HEK293 (cell line): ENCODE measurements at regions not wholly inside any gene's neighbourhood (a gene's known extent, or its start where the extent isn't known, plus 50 kb on each side); places are given as distances from the start of the nearest gene placed in this dataset.

Source experiments
- CTCF ChIA-PET: fragments of 350-600 bp; formaldehyde crosslinking; extraction: SDS; loops from one replicate; lab custom pipeline; 2021; ENCODE audit warnings: antibody characterized with exemption; lab: Yijun Ruan, JAX
- POLR2A ChIA-PET: fragments of 300-600 bp; formaldehyde crosslinking; extraction: SDS; loops from one replicate; lab custom pipeline; 2020; ENCODE audit warnings: antibody characterized with exemption, inconsistent platforms; lab: Yijun Ruan, JAX
- H3K27ac ChIP-seq: fragments of 200-500 bp; sonication (Bioruptor generic); 2 replicates; pipeline ENCODE4 v1.5.1; 2014; ENCODE audit warnings: low read depth, low read length, control low read depth, inconsistent platforms; ENCODE audit errors: extremely low read depth
- H3K36me3 ChIP-seq, 2 experiments: fragments of 200-500 bp in 1 of 2; sonication (Bioruptor generic) in 1 of 2; 1 replicate in 1 of 2; 2 replicates in 1 of 2; pipeline ENCODE4 v1.5.1; 2014 to 2017; ENCODE audit warnings: inconsistent platforms in 2 of 2, low read length in 2 of 2; ENCODE audit not compliant: control insufficient read depth in 2 of 2, insufficient read depth in 1 of 2
- H3K4me1 ChIP-seq: fragments of 200-500 bp; sonication (Bioruptor generic); 2 replicates; pipeline ENCODE4 v1.5.1; 2014; ENCODE audit warnings: mild to moderate bottlenecking, low read length, inconsistent platforms; ENCODE audit not compliant: control insufficient read depth, insufficient read depth
- H3K4me3 ChIP-seq: 2 replicates; pipeline ENCODE4 v1.5.1; 2011; ENCODE audit warnings: low read depth, mild to moderate bottlenecking, control low read depth, low read length, moderate library complexity
- H3K9me3 ChIP-seq: fragments of 200-500 bp; sonication (Bioruptor generic); 2 replicates; pipeline ENCODE4 v1.5.1; 2014; ENCODE audit warnings: low read depth, low read length, inconsistent platforms; ENCODE audit not compliant: control insufficient read depth, insufficient read depth
- GLIS1 ChIP-seq: fragments of 450-650 bp; formaldehyde crosslinking; IDR thresholded peaks from 2 replicates; pipeline ENCODE4 v1.5.1; 2016; ENCODE audit warnings: missing biosample characterization, missing genetic modification characterization
- MYNN ChIP-seq: fragments of 450-650 bp; formaldehyde crosslinking; IDR thresholded peaks from 2 replicates; pipeline ENCODE4 v1.5.1; 2016; ENCODE audit warnings: missing biosample characterization, missing genetic modification characterization, borderline replicate concordance
- YY2 ChIP-seq: fragments of 450-650 bp; formaldehyde crosslinking; IDR thresholded peaks from 2 replicates; pipeline ENCODE4 v1.5.1; 2016; ENCODE audit warnings: missing biosample characterization, missing genetic modification characterization
- ZBTB1 ChIP-seq: fragments of 450-650 bp; formaldehyde crosslinking; IDR thresholded peaks from 2 replicates; pipeline ENCODE4 v1.5.1; 2016; ENCODE audit warnings: missing biosample characterization, missing genetic modification characterization
- ZBTB48 ChIP-seq: fragments of 450-650 bp; formaldehyde crosslinking; IDR thresholded peaks from 2 replicates; pipeline ENCODE4 v1.5.1; 2016; ENCODE audit warnings: missing biosample characterization, missing genetic modification characterization
- ZFP41 ChIP-seq: fragments of 450-650 bp; formaldehyde crosslinking; IDR thresholded peaks from 2 replicates; pipeline ENCODE4 v1.5.1; 2016; ENCODE audit warnings: missing biosample characterization, missing genetic modification characterization, borderline replicate concordance
- ZNF16 ChIP-seq: fragments of 450-650 bp; formaldehyde crosslinking; IDR thresholded peaks from 2 replicates; pipeline ENCODE4 v1.5.1; 2016; ENCODE audit warnings: low read depth, missing biosample characterization, missing genetic modification characterization
- ZNF280C ChIP-seq: fragments of 450-650 bp; formaldehyde crosslinking; IDR thresholded peaks from 2 replicates; pipeline ENCODE4 v1.5.1; 2016; ENCODE audit warnings: missing biosample characterization, missing genetic modification characterization
- ZNF280D ChIP-seq: fragments of 450-650 bp; formaldehyde crosslinking; IDR thresholded peaks from 2 replicates; pipeline ENCODE4 v1.5.1; 2016; ENCODE audit warnings: missing biosample characterization, missing genetic modification characterization
- ZNF354C ChIP-seq: fragments of 450-650 bp; formaldehyde crosslinking; IDR thresholded peaks from 2 replicates; pipeline ENCODE4 v1.5.1; 2016; ENCODE audit warnings: missing biosample characterization, missing genetic modification characterization, low read depth, borderline replicate concordance
- ZNF580 ChIP-seq: fragments of 450-650 bp; formaldehyde crosslinking; IDR thresholded peaks from 2 replicates; pipeline ENCODE4 v1.5.1; 2016; ENCODE audit warnings: missing biosample characterization, missing genetic modification characterization
- ZNF585B ChIP-seq: fragments of 450-650 bp; formaldehyde crosslinking; IDR thresholded peaks from 2 replicates; pipeline ENCODE4 v1.5.1; 2016; ENCODE audit warnings: missing biosample characterization, missing genetic modification characterization
- ZNF624 ChIP-seq: fragments of 450-650 bp; formaldehyde crosslinking; IDR thresholded peaks from 2 replicates; pipeline ENCODE4 v1.5.1; 2017; ENCODE audit warnings: missing biosample characterization, missing genetic modification characterization
- ZNF707 ChIP-seq: fragments of 450-650 bp; formaldehyde crosslinking; IDR thresholded peaks from 2 replicates; pipeline ENCODE4 v1.5.1; 2016; ENCODE audit warnings: missing biosample characterization, missing genetic modification characterization
- ZNF768 ChIP-seq: fragments of 450-650 bp; formaldehyde crosslinking; IDR thresholded peaks from 2 replicates; pipeline ENCODE4 v1.5.1; 2018; ENCODE audit warnings: missing biosample characterization, mild to moderate bottlenecking, missing genetic modification characterization
- TF ChIP-seq, protein P1 (sequence below): fragments of 450-650 bp; formaldehyde crosslinking; IDR thresholded peaks from 2 replicates; pipeline ENCODE4 v1.5.1; 2017; ENCODE audit warnings: missing biosample characterization, missing genetic modification characterization
- TF ChIP-seq, protein P2 (sequence below): fragments of 450-650 bp; formaldehyde crosslinking; conservative IDR thresholded peaks from 2 replicates; pipeline ENCODE4 v1.5.1; 2016; ENCODE audit warnings: low read depth, missing biosample characterization, missing genetic modification characterization
- TF ChIP-seq, protein P3 (sequence below): fragments of 450-650 bp; formaldehyde crosslinking; IDR thresholded peaks from 2 replicates; pipeline ENCODE4 v1.5.1; 2017; ENCODE audit warnings: missing biosample characterization, missing genetic modification characterization
- TF ChIP-seq, protein P4 (sequence below): fragments of 450-650 bp; formaldehyde crosslinking; IDR thresholded peaks from 2 replicates; pipeline ENCODE4 v1.5.1; 2016; ENCODE audit warnings: missing biosample characterization, missing genetic modification characterization, borderline replicate concordance

DNA sequence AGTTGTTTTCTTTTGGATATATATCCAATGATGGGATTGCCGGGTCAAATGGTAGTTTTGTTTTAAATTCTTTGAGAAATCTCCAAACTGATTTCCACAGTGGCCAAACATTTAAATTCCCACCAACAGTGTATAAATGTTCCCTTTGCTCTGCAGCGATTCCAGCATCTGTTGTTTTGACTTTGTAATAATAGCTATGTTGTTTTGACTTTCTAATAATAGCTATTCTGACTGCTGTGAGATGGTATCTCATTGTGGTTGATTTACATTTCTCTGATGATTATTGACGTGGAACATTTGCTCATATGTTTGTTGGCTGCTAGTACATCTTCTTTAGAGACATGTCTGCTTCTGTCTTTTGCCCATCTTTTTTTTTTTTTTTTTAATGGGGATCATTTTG lies 332.2 kb upstream of the GBE1 start:
- H3K27ac ChIP-seq, result no peak overlapping the region
- TF ChIP-seq YY2 (no peak), ZNF280C (no peak), ZNF354C (tag by site-specific recombination) (no peak), ZFP41 (tag by site-specific recombination) (no peak), ZNF580 (no peak), ZNF280D (no peak), ZNF16 (tag by site-specific recombination) (no peak), ZNF768 (tag by site-specific recombination) (no peak), ZBTB48 (tag by site-specific recombination) (no peak), ZNF585B (tag by site-specific recombination) (no peak), ZNF624 (no peak), ZNF707 (tag by site-specific recombination) (no peak), GLIS1 (tag by site-specific recombination) (no peak), MYNN (tag by site-specific recombination) (no peak), ZBTB1 (tag by site-specific recombination) (no peak)
- TF ChIP-seq, protein P1, sequence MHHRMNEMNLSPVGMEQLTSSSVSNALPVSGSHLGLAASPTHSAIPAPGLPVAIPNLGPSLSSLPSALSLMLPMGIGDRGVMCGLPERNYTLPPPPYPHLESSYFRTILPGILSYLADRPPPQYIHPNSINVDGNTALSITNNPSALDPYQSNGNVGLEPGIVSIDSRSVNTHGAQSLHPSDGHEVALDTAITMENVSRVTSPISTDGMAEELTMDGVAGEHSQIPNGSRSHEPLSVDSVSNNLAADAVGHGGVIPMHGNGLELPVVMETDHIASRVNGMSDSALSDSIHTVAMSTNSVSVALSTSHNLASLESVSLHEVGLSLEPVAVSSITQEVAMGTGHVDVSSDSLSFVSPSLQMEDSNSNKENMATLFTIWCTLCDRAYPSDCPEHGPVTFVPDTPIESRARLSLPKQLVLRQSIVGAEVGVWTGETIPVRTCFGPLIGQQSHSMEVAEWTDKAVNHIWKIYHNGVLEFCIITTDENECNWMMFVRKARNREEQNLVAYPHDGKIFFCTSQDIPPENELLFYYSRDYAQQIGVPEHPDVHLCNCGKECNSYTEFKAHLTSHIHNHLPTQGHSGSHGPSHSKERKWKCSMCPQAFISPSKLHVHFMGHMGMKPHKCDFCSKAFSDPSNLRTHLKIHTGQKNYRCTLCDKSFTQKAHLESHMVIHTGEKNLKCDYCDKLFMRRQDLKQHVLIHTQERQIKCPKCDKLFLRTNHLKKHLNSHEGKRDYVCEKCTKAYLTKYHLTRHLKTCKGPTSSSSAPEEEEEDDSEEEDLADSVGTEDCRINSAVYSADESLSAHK (tag by site-specific recombination), result no peak
- TF ChIP-seq, protein P2, sequence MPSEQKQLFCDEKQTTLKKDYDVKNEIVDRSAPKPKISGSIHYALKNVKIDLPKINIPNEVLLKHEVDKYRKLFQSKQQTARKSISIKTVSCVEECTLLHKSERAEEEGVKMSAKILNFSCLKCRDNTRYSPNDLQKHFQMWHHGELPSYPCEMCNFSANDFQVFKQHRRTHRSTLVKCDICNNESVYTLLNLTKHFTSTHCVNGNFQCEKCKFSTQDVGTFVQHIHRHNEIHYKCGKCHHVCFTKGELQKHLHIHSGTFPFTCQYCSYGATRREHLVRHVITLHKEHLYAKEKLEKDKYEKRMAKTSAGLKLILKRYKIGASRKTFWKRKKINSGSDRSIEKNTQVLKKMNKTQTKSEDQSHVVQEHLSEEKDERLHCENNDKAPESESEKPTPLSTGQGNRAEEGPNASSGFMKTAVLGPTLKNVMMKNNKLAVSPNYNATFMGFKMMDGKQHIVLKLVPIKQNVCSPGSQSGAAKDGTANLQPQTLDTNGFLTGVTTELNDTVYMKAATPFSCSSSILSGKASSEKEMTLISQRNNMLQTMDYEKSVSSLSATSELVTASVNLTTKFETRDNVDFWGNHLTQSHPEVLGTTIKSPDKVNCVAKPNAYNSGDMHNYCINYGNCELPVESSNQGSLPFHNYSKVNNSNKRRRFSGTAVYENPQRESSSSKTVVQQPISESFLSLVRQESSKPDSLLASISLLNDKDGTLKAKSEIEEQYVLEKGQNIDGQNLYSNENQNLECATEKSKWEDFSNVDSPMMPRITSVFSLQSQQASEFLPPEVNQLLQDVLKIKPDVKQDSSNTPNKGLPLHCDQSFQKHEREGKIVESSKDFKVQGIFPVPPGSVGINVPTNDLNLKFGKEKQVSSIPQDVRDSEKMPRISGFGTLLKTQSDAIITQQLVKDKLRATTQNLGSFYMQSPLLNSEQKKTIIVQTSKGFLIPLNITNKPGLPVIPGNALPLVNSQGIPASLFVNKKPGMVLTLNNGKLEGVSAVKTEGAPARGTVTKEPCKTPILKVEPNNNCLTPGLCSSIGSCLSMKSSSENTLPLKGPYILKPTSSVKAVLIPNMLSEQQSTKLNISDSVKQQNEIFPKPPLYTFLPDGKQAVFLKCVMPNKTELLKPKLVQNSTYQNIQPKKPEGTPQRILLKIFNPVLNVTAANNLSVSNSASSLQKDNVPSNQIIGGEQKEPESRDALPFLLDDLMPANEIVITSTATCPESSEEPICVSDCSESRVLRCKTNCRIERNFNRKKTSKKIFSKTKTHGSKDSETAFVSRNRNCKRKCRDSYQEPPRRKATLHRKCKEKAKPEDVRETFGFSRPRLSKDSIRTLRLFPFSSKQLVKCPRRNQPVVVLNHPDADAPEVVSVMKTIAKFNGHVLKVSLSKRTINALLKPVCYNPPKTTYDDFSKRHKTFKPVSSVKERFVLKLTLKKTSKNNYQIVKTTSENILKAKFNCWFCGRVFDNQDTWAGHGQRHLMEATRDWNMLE (tag by site-specific recombination), result no peak
- TF ChIP-seq, protein P3, sequence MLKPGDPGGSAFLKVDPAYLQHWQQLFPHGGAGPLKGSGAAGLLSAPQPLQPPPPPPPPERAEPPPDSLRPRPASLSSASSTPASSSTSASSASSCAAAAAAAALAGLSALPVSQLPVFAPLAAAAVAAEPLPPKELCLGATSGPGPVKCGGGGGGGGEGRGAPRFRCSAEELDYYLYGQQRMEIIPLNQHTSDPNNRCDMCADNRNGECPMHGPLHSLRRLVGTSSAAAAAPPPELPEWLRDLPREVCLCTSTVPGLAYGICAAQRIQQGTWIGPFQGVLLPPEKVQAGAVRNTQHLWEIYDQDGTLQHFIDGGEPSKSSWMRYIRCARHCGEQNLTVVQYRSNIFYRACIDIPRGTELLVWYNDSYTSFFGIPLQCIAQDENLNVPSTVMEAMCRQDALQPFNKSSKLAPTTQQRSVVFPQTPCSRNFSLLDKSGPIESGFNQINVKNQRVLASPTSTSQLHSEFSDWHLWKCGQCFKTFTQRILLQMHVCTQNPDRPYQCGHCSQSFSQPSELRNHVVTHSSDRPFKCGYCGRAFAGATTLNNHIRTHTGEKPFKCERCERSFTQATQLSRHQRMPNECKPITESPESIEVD (tag by site-specific recombination), result no peak
- TF ChIP-seq, protein P4, sequence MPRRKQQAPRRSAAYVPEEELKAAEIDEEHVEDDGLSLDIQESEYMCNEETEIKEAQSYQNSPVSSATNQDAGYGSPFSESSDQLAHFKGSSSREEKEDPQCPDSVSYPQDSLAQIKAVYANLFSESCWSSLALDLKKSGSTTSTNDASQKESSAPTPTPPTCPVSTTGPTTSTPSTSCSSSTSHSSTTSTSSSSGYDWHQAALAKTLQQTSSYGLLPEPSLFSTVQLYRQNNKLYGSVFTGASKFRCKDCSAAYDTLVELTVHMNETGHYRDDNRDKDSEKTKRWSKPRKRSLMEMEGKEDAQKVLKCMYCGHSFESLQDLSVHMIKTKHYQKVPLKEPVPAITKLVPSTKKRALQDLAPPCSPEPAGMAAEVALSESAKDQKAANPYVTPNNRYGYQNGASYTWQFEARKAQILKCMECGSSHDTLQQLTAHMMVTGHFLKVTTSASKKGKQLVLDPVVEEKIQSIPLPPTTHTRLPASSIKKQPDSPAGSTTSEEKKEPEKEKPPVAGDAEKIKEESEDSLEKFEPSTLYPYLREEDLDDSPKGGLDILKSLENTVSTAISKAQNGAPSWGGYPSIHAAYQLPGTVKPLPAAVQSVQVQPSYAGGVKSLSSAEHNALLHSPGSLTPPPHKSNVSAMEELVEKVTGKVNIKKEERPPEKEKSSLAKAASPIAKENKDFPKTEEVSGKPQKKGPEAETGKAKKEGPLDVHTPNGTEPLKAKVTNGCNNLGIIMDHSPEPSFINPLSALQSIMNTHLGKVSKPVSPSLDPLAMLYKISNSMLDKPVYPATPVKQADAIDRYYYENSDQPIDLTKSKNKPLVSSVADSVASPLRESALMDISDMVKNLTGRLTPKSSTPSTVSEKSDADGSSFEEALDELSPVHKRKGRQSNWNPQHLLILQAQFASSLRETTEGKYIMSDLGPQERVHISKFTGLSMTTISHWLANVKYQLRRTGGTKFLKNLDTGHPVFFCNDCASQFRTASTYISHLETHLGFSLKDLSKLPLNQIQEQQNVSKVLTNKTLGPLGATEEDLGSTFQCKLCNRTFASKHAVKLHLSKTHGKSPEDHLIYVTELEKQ, result no peak
- POLR2A ChIA-PET, result no interaction called here
- H3K4me1 ChIP-seq, result no peaks in the 10 kb centered on the region
- H3K36me3 ChIP-seq, result no peaks in the 10 kb centered on the region
- H3K4me3 ChIP-seq, result no peak overlapping the region
- CTCF ChIA-PET, result interaction anchor here (0.6 kb wide), 1 partner anchor 1986 kb away, joined by 5 read pairs; no protein-coding TSS in a partner anchor
- no peaks in the 10 kb centered on the region for H3K9me3 ChIP-seq
